ENCODE measurements at regions not wholly inside any gene's neighbourhood (a gene's known extent, or its start where the extent isn't known, plus 50 kb on each side); places are given as distances from the start of the nearest gene placed in this dataset.

DNA sequence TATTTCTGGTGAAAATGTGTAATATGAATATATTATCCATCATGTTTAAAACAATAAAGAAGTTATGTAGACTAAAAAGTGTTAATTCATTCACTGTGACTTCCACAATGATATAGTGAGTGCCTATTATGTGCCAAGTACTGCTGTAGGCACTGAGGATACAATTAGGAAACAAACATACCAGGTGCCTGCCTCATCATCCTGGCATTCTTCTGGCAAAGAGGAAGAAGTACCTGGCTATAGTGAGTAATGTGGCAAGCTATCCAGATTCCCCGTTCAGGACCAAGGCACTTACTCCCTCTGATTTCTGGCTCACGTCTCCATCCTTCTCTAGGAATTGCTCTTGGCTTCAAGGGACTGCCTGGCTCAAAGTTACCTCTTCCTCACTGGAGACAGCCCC is 77.5 kb upstream of the CLMP start:
- Histone ChIP-seq H3K4me1 (ENCODE audit: control insufficient read depth, insufficient read depth, low read length) (peaks cover 7% of the 10 kb centered on the region), H3K27me3 (ENCODE audit: control insufficient read depth, insufficient read depth, low read length) (peaks cover 27% of the 10 kb centered on the region), H3K4me2 (ENCODE audit: low read length) (no peak overlapping the region), H3K36me3 (ENCODE audit: insufficient read depth, low read length) (no peaks in the 10 kb centered on the region), H3K9me3 (replicated peaks; ENCODE audit: low read length) (no peaks in the 10 kb centered on the region), H3K4me3 (ENCODE audit: low read length) (no peak overlapping the region), H3K9ac (ENCODE audit: low read depth, low read length) (no peak overlapping the region)

DNA sequence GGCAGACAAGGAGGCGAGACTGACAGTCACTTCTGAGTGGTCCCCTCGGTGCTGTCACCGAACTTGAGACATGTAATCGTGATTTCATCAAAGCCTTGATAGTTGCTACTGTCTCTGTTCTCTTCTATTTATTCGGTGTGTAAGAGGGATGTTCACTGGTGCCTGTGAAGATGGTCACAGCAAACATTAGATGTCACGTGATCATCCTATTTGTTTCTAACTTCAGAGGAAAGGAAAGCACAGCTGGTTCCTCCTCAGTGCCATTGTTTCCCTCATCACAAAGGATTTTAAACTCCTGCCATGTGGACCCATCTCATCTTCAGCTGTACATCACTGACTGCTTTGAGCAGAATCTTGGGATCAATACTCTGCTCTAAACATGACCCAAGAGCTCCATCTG is 73.1 kb upstream of the CLMP start:
- Histone ChIP-seq H3K4me2 (ENCODE audit: low read length) (peak overlapping the region; percentile 47), H3K4me1 (ENCODE audit: control insufficient read depth, insufficient read depth, low read length) (peaks cover 22% of the 10 kb centered on the region), H3K36me3 (ENCODE audit: insufficient read depth, low read length) (no peaks in the 10 kb centered on the region), H3K9ac (ENCODE audit: low read depth, low read length) (no peak overlapping the region), H3K27me3 (ENCODE audit: control insufficient read depth, insufficient read depth, low read length) (peaks cover 15% of the 10 kb centered on the region), H3K9me3 (replicated peaks; ENCODE audit: low read length) (no peaks in the 10 kb centered on the region), H3K4me3 (ENCODE audit: low read length) (peak overlapping the region; percentile 22)

DNA sequence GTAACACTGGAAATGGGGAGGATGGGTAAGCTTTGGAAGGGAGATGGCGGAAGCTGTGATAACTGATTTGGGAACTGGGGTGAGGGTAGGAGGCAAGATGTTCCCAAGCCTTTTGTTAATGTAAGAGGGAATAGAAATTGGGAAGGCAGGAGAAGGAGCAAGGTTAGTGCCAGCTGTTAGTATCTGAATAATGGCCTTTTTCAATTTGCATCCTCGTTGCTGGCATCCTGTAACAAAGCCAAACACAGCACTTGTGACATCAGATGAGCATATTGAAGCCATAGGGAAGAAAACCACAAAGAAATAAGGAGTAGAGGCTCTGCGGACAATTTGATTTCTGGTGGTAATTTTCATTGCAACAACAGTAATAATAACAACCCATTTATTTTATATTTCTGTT is 70.9 kb upstream of the CLMP start:
- H3K4me3 ChIP-seq (ENCODE audit: low read length) = no peak overlapping the region

DNA sequence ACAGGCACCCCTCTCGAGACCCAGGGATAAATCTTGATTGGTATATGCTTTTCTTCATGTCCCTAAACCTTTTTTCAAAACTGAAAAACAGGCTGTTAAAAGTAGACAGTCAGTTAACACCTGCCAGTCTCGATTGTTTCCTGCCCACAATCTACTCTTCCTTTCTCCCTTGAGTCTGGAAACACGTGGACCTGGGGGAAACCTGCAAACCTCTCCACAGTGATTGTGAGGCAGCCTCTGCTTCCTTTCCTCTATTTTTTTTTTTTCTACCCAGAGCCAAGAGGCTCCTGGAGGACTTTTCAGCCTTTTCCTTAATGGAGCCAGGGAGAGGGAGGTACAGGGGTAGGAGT is 69.4 kb upstream of the CLMP start:
- no peaks in the 10 kb centered on the region for H3K36me3 ChIP-seq (ENCODE audit: insufficient read depth, low read length)
- H3K9ac ChIP-seq (ENCODE audit: low read depth, low read length) = no peak overlapping the region
- peaks cover 27% of the 10 kb centered on the region for H3K4me1 ChIP-seq (ENCODE audit: control insufficient read depth, insufficient read depth, low read length)
- H3K9me3 ChIP-seq (replicated peaks; ENCODE audit: low read length) = no peaks in the 10 kb centered on the region
- H3K4me2 ChIP-seq (ENCODE audit: low read length) = no peak overlapping the region
- peaks cover 10% of the 10 kb centered on the region for H3K27me3 ChIP-seq (ENCODE audit: control insufficient read depth, insufficient read depth, low read length)
- no peak overlapping the region for H3K4me3 ChIP-seq (ENCODE audit: low read length)

More for the DNA sequence above, 70.9 kb upstream of the CLMP start:
- no peak overlapping the region for H3K4me2 ChIP-seq (ENCODE audit: low read length)
- peaks cover 27% of the 10 kb centered on the region for H3K4me1 ChIP-seq (ENCODE audit: control insufficient read depth, insufficient read depth, low read length)
- no peaks in the 10 kb centered on the region for H3K36me3 ChIP-seq (ENCODE audit: insufficient read depth, low read length)
- no peak overlapping the region for H3K9ac ChIP-seq (ENCODE audit: low read depth, low read length)
- H3K27me3 ChIP-seq (ENCODE audit: control insufficient read depth, insufficient read depth, low read length) = peaks cover 10% of the 10 kb centered on the region
- H3K9me3 ChIP-seq (replicated peaks; ENCODE audit: low read length) = no peaks in the 10 kb centered on the region

DNA sequence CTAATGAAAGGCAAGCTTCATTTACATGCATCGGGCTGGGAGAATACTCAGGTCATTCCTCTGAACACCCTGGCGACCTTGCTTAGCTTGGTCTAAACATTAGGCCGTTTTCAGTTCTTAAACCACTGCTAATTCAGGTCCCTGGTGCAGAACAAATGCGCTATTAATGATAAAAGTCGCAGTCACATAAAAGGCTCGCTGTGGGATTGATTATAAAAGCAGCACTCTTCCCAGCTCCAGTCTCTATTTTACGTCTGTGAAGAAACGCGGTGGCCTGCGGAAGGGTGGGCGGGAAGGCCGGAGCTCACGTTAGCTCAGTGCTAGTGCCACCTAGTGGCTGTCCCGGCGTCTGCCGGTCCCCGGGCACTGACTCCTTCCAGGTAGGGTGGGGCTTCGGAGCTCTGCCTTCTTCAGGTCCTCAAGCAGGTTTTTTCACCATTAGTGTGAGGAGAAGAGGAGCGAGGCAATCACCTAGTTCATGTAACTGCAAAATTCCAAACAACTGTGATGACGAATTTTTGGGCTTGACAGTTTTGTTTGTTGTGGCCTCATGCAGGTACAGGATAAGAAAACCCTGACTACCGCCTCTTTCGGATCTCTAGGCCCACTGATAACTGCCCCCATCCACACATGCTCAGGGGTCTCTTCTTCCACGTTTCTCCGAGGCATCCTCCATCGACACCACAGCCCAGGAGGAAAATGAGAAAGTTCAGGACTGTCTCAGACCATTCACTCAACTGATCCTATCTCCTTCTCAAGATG is 66.5 kb upstream of the CLMP start:
- H3K27me3 ChIP-seq (ENCODE audit: control insufficient read depth, insufficient read depth, low read length) = peaks cover 10% of the 10 kb centered on the region
- H3K9me3 ChIP-seq (replicated peaks; ENCODE audit: low read length) = no peaks in the 10 kb centered on the region
- H3K9ac ChIP-seq (ENCODE audit: low read depth, low read length) = peak overlapping the region; percentile 57
- peaks cover 16% of the 10 kb centered on the region for H3K4me1 ChIP-seq (ENCODE audit: control insufficient read depth, insufficient read depth, low read length)
- H3K4me2 ChIP-seq (ENCODE audit: low read length) = peak overlapping the region; percentile 88
- peak overlapping the region; percentile 64 for H3K4me3 ChIP-seq (ENCODE audit: low read length)
- H3K36me3 ChIP-seq (ENCODE audit: insufficient read depth, low read length) = no peaks in the 10 kb centered on the region

DNA sequence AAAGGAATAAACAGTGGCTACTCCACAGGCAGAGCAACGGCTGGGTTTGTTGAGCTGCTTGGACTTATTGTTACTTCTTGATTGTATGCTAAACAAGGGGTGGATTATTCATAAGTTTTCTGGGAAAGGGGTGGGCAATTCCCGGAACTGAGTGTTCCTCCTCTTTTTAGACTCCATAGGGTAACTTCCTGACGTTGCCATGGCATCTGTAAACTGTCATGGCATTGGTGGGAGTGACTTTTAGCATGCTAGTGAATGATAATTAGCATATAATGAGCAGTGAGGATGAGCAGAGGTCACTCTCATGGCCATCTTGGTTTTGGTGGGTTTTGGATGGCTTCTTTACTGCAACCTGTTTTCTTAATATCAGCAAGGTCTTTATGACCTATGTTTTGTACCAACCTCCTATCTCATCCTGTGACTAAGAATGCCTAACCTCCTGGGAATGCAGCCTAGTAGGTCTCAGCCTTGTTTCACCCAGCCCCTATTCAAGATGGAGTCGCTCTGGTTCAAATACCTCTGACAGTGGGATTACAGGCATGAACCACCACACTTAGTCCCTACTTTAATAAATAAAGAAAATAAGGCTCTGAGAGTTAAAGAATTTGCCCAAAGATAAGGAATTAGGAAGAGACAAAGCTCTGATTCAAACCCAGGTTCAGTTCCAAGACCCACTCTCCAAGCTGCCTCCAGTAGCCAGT is 65.6 kb upstream of the CLMP start:
- H3K4me1 ChIP-seq (ENCODE audit: control insufficient read depth, insufficient read depth, low read length) = peaks cover 7% of the 10 kb centered on the region
- no peaks in the 10 kb centered on the region for H3K9me3 ChIP-seq (replicated peaks; ENCODE audit: low read length)
- peaks cover 10% of the 10 kb centered on the region for H3K27me3 ChIP-seq (ENCODE audit: control insufficient read depth, insufficient read depth, low read length)
- H3K4me3 ChIP-seq (ENCODE audit: low read length) = no peak overlapping the region
- peak overlapping the region; percentile 57 for H3K9ac ChIP-seq (ENCODE audit: low read depth, low read length)
- no peaks in the 10 kb centered on the region for H3K36me3 ChIP-seq (ENCODE audit: insufficient read depth, low read length)
- H3K4me2 ChIP-seq (ENCODE audit: low read length) = peak overlapping the region; percentile 88

DNA sequence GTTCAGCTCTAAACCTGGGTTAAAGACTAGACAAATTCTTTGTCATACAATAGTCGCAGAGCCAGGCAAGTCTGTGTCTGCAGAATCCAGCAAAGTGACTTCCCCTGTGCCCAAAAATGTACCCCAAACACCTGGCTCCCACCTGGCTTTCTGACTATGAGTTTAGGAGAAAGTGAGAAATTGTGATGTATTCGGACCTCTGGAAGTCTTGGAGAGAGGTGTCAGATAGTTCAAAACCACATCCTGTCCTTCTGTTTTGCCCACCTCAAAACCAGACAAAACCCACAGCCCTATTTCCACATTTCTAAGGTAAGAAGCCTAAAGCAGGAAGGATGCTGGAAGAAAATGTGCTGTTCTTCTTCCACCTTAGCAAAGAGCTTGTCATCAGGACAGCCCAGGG is 63.8 kb upstream of the CLMP start:
- H3K4me3 ChIP-seq (ENCODE audit: low read length) = no peak overlapping the region
- H3K9me3 ChIP-seq (replicated peaks; ENCODE audit: low read length) = no peaks in the 10 kb centered on the region
- no peaks in the 10 kb centered on the region for H3K36me3 ChIP-seq (ENCODE audit: insufficient read depth, low read length)
- H3K9ac ChIP-seq (ENCODE audit: low read depth, low read length) = no peak overlapping the region
- H3K4me1 ChIP-seq (ENCODE audit: control insufficient read depth, insufficient read depth, low read length) = peaks cover 5% of the 10 kb centered on the region
- no peak overlapping the region for H3K4me2 ChIP-seq (ENCODE audit: low read length)
- H3K27me3 ChIP-seq (ENCODE audit: control insufficient read depth, insufficient read depth, low read length) = peaks cover 7% of the 10 kb centered on the region

DNA sequence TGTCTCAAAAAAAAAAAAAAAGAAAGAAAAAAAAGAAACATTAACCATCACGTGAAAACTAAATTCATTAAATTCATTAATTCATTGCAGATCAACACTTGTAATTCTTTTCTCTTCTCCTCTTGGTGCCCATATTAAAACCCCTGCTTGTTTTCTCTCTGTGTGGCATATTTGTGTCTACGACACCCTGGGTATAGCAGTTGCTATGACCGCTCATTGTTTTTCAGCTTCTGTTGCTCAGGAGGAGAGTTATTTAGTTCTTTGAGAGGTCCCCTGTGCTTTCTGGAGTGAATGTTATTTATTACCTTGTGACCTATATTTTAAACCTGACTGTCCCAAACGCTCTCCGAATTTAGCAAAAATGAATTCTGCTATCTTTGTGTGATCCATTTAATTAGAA is 62.3 kb upstream of the CLMP start:
- peaks cover 7% of the 10 kb centered on the region for H3K4me1 ChIP-seq (ENCODE audit: control insufficient read depth, insufficient read depth, low read length)
- no peaks in the 10 kb centered on the region for H3K36me3 ChIP-seq (ENCODE audit: insufficient read depth, low read length)
- H3K4me3 ChIP-seq (ENCODE audit: low read length) = no peak overlapping the region
- H3K9ac ChIP-seq (ENCODE audit: low read depth, low read length) = no peak overlapping the region
- H3K9me3 ChIP-seq (replicated peaks; ENCODE audit: low read length) = no peaks in the 10 kb centered on the region
- no peaks in the 10 kb centered on the region for H3K27me3 ChIP-seq (ENCODE audit: control insufficient read depth, insufficient read depth, low read length)
- H3K4me2 ChIP-seq (ENCODE audit: low read length) = no peak overlapping the region

DNA sequence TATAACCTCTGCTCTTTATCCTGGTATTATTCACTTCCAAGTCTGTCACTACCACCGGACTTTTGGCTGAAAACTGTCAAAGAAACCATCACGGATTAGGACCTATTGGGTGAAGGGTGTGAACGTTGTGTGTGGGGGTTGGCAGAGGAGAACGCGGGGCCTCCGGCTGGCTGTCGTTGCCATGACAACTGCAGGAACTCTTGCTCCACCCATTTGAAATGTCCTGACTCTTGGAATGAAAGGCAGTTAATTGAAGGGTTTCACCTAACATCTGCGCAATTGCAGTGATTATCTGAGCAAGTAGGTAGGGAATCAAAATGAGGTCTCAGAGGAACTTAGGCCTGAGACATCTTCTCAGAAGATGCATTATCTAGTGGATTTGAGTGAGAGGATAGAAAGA is 60.9 kb upstream of the CLMP start:
- no peak overlapping the region for H3K4me2 ChIP-seq (ENCODE audit: low read length)
- no peak overlapping the region for H3K9ac ChIP-seq (ENCODE audit: low read depth, low read length)
- no peaks in the 10 kb centered on the region for H3K36me3 ChIP-seq (ENCODE audit: insufficient read depth, low read length)
- H3K4me1 ChIP-seq (ENCODE audit: control insufficient read depth, insufficient read depth, low read length) = peaks cover 11% of the 10 kb centered on the region
- no peaks in the 10 kb centered on the region for H3K27me3 ChIP-seq (ENCODE audit: control insufficient read depth, insufficient read depth, low read length)
- no peak overlapping the region for H3K4me3 ChIP-seq (ENCODE audit: low read length)
- H3K9me3 ChIP-seq (replicated peaks; ENCODE audit: low read length) = no peaks in the 10 kb centered on the region

DNA sequence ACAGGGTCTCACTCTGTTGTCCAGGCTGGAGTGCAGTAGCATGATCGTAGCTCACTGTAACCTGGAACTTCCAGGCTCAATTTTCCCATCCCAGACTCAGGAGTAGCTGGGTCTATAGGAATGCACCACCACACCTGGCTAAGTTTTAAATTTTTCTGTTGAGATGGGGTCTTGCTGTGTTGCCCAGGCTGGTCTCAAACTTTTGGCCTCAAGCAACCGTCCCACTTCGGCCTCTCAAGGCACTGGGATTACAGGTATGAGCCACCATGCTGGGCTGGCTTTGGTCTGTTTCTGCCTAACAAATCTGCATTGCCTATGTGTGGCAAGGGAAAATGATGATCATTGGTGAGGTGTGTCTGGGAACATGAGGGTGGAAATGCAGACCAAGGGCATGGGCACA is 59.3 kb upstream of the CLMP start:
- Histone ChIP-seq H3K4me3 (ENCODE audit: low read length) (no peak overlapping the region), H3K9ac (ENCODE audit: low read depth, low read length) (no peak overlapping the region), H3K4me1 (ENCODE audit: control insufficient read depth, insufficient read depth, low read length) (peaks cover 14% of the 10 kb centered on the region), H3K27me3 (ENCODE audit: control insufficient read depth, insufficient read depth, low read length) (no peaks in the 10 kb centered on the region), H3K4me2 (ENCODE audit: low read length) (no peak overlapping the region), H3K9me3 (replicated peaks; ENCODE audit: low read length) (no peaks in the 10 kb centered on the region), H3K36me3 (ENCODE audit: insufficient read depth, low read length) (no peaks in the 10 kb centered on the region)

DNA sequence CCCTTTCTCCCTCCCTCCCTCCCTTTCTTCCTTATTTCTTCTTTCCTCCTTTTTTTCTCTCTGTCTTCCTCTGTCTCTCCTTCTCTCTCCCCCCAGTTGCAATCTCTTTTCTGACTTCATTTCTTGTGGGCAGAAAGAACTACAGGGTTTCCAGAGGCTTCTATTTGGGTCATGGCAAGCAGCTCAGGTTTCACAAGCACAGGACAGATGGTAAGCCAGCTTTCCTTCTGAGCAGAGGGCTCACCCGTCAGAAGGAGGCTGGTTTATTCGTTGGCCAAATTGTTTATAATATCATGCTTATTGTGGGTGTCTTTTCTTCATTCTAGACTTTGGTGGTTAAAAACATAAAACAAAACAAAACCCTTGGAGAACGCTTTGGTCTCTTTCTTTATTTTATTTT is 58.9 kb upstream of the CLMP start:
- Histone ChIP-seq H3K27me3 (ENCODE audit: control insufficient read depth, insufficient read depth, low read length) (no peaks in the 10 kb centered on the region), H3K4me1 (ENCODE audit: control insufficient read depth, insufficient read depth, low read length) (peaks cover 19% of the 10 kb centered on the region), H3K4me2 (ENCODE audit: low read length) (no peak overlapping the region), H3K4me3 (ENCODE audit: low read length) (no peak overlapping the region), H3K36me3 (ENCODE audit: insufficient read depth, low read length) (no peaks in the 10 kb centered on the region), H3K9me3 (replicated peaks; ENCODE audit: low read length) (no peaks in the 10 kb centered on the region), H3K9ac (ENCODE audit: low read depth, low read length) (no peak overlapping the region)

DNA sequence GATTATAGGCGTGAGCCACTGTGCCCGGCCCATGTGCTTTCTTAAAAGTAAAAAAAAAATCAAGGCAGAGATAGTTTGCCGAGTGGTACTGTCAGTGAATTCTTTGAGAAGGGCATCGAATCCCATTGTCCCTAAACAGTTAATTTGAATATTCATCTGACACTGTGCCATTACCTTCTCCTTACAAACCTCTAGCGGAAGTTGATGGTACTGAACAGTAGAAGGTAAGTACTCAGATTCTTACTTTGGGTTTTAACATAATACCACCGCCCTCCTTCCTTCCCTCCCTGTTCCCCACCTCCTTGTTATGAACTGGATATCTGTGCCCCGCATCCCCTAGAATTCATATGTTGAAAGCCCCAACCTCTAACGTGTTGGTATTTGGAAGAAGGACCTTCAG is 58.2 kb upstream of the CLMP start:
- H3K4me3 ChIP-seq (ENCODE audit: low read length) = no peak overlapping the region
- H3K9ac ChIP-seq (ENCODE audit: low read depth, low read length) = no peak overlapping the region
- no peak overlapping the region for H3K4me2 ChIP-seq (ENCODE audit: low read length)
- peaks cover 19% of the 10 kb centered on the region for H3K4me1 ChIP-seq (ENCODE audit: control insufficient read depth, insufficient read depth, low read length)
- H3K27me3 ChIP-seq (ENCODE audit: control insufficient read depth, insufficient read depth, low read length) = no peaks in the 10 kb centered on the region
- H3K9me3 ChIP-seq (replicated peaks; ENCODE audit: low read length) = no peaks in the 10 kb centered on the region
- no peaks in the 10 kb centered on the region for H3K36me3 ChIP-seq (ENCODE audit: insufficient read depth, low read length)

All from skeletal muscle satellite cell (primary cell).